Activated CD4-positive, CD25-positive, alpha-beta regulatory T cell treated with anti-CD3 and anti-CD28 coated beads, Interleukin-2, amount 50 U/mL, for 24 hours (primary cell): ENCODE measurements at regions not wholly inside any gene's neighbourhood (a gene's known extent, or its start where the extent isn't known, plus 50 kb on each side); places are given as distances from the start of the nearest gene placed in this dataset.

Experiments
- ATAC-seq, 2 donors: fragments of 150-1000 bp; cut with Tn5 transposase; one replicate each; pipeline ENCODE4 v1.10.0; 2021; ENCODE audit warnings: mild to moderate bottlenecking in 1 of 2, moderate library complexity in 1 of 2

GRCh38 chr6:163725008-163725941 lies 310.8 kb downstream of the QKI start:
- no peak for ATAC-seq

GRCh38 chr6:163724196-163724595 lies 309.7 kb downstream of the QKI start:
- no peak for ATAC-seq

DNA sequence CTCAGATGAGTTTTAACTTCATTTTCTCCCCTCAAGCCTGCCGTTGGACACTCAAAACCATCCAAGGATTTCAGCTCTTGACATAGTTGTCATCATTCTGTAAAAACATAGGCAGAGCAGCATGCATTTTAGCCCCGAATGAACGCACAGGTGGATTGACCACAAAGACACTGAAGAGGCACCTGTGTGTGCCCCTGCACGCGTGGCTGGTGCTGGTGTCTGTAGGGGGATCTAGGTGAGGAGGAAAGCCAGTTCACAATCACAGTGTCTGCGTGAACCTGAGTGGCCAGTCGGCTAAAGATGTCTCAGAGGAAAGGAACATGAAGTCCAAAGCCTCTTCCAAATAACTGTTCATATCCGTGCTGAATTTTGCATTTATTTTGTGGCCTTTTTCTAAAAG lies 309.2 kb downstream of the QKI start:
- ATAC-seq, result no peak

GRCh38 chr6:163721922-163722692 lies 307.6 kb downstream of the QKI start:
- no peak for ATAC-seq

DNA sequence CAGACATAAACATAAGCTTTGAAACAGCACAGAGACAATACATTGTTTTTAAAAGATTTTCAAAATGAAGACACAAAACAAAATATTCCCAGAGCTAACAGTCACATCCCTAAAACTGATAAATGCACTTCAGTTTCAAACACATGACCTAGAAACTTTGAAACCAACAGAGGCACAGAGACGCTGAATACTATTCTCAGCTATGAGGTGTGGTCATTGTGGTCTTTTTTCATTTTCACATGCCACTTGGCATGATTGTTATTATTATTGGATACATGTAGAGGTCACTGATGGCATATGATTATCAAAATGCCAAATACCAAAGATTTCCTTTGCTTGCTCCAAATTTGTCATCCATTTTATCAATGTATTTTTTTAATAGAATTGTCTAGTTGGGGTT lies 306.9 kb downstream of the QKI start:
- ATAC-seq, result no peak

GRCh38 chr6:163720460-163721235 lies 306.1 kb downstream of the QKI start:
- ATAC-seq, result no peak

DNA sequence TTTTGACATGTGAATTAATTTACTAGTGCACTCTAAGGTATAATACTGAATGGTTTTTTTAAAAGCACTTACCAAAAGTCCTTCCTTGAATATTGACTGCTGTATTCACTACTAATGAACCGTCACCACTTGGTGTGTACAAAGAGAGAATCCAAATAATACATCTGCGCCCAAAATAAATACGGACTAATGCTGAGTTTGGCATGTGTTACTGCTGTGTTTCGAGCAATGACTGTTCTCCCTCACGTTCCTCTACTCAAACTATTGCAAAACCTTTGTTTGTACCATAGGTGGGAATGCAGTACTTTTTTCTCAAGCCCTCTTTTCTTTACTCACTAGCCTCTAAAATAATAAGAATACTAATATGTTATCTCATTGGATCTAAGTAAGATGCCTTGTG lies 305.5 kb downstream of the QKI start:
- ATAC-seq, result no peak

DNA sequence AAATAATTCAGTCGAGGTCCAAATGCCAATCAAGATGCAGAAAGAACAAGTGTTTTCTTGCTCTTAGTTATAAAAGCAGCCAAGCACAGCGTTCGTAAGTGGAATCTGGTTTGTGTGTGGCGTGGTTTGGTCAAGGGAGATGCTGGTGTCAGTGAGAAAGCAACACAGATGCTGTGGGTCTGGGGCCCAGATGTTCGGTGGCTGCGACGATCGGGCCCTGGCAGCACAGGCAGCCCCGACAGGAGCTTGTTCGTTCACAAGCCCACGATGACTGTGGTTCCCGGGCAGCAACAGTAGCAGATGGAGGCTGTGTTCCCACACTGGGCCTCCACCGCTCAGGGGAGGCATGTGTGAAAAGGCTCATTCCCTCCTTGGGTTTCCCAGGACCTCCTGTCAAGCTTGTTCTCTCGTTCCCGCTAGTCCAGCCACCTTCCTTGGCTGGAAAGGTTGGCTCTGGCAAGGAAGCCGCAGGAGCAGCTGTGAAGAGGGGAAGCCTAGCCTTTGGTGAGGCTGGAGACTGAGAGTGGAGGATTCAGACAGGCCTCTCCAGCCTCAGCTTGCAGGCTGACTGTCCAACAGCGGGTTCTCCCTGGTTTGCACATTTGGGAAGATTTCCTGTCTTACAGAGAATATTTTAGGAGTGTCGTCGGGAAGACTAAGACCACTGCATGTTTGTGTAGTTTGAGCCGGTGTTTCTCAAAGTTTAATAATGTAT lies 304.7 kb downstream of the QKI start:
- ATAC-seq, result no peak

- ATAC-seq, result no peak
Measured at GRCh38 chr6:163718537-163718936, 304.0 kb downstream of the QKI start.

DNA sequence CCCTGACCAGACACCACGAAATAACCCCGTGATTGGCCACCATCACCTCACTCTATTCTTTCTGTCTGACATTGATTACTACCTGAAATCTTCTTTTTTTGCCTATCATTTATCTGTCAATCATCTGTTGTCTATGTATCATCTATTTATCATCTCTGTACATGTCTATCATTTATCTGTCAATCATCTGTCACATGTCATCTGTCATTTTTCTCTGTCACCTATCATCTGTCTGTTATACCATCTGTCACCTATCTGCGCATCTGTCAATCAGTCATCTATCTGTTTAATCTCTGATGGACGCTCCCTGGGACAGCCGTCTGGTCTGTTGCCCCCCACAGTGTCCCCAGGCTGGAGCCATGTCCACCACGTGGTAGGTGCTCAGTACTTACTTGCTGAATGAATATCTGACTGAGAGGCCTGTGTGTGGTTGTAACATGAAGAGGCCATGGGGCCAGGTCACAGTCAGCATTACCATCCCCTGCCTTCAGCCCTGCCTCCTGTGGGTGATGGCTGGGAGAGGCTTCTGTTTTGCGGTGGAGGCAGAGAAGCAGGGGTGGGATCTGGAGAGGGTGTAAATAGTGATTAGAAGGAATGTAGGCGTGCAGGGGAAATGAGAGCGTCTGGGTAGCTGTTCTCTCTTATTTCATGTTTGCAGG lies 302.7 kb downstream of the QKI start:
- ATAC-seq, result no peak

- ATAC-seq, result no peak
Measured at GRCh38 chr6:163716690-163717089, 302.2 kb downstream of the QKI start.

DNA sequence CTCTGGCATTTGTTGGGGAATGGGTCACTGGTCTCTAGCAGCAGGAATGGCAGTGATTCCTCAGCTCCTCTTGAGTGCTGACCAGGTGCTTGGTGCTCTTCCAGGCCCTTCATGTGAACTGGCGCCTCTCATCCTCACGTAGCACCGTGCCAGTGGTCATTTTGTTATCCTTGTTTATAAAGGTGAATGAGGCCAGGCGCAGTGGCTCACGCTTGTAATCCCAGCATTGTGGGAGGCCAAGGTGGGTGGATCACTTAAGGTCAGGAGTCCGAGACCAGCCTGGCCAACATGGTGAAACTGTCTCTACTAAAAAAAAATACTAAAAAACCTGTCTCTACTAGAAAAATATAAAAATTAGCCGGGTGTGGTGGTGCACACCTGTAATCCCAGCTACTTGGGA lies 301.3 kb downstream of the QKI start:
- ATAC-seq, result no peak

- no peak for ATAC-seq
Measured at GRCh38 chr6:163714179-163714578, 299.7 kb downstream of the QKI start.

DNA sequence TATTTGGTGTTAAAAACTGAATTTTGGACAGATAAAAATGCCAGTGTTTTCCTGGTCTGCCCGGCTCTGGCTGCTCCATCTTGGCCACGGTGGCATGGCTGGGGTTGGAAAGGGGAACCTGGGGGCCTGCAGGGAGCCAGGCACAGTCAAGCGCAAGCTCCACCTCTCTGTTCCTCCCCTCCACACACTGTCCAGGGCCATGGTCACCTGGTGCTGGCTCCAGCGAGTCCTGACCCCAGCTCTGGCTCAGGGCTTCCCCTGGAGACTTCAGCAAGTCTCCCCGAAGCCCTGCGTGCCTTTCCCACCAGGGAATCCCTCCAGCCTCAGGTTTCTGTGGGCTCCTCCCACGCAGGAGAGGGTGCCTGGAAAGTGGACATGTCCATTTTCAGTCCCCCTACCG lies 298.5 kb downstream of the QKI start:
- no peak for ATAC-seq

GRCh38 chr6:163712566-163712961 lies 298.0 kb downstream of the QKI start:
- ATAC-seq, result no peak

DNA sequence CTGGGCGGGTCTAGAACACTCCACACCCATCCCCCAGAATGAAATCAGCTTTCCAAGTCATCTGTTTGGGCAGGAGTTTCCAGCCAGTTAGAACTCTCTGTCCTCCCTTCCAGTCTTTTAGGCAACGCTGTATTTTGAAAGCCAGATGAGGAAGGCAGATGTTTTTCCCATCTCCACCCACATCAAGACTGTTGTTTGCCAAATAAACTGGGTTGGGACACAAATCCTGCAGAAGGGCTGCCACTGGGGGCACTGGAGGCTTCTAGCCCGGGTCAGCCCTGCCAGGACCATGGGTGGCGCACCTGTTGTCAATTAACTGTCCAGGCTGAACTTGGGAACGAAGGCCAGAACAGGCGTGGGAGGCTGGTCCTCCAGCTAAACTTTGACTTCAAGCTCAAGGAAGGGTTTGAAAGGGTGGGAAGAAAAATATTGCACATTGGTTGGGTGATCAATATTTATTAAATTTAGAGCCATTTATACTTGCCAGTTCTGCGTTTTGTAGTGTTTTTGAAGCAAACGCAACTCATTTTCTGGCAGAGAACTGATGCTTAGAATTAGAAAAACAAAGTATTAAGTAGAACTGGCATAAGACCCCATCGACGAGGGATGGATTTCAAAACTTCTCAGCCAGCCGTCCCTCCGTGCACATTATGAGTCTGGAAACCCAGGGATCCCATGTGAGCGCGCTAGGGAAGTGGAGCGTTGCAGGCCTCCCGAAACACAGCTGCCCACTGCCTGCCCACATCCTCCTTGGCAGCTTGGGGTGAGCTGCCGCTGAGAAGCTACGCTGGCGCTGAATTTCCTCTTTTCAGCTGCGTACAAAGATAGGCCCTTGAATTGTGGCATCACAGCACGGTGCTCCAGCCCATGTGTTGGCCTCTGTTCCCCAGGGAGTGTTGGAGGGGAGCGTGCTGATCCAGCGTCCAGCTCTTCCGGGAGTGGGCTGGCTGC lies 297.4 kb downstream of the QKI start:
- peak in 1 of 2 donors; percentile 17 for ATAC-seq

DNA sequence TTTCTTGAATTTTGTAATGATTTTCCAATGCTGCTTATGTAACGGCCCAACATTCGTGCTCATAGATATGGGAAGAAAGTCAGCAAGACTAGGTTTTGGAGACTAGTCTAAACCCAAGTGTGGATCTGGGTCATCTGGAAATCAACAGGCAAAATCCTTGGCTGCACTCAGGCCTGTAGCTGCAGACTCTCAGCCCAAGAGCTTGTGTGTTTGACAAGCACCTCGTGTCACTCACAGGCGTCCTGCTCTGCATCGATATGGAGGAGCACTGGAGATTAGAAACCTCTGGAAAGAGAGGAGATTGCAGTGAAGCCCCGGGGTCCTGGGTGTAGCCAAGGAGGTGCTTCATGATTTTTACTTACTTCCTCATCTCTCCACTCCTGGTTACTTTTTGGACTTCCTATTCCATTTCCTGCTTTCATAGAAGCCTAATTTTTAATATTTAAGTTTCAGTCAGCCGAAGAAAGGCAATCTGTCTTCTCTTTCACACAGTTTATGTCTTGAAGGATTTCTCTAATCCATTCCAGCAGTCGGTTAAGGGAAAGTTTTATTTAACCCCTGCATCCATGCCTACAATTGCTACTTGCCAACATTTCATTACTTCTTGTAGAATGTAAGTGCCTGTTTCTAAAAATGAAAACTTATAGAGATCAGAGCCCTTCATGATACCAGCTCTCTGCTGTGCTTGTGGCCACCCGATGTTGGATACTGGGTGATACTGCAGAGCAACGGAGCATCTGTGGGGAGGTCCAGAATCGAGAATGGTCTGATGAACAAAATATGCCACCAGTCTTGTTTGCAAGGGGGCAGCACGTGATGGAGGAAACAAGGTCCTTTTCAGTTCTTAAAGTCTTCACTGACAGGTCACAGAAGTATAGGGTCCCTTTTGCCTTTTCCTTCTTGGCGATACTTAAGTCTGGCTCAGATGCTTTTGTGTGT lies 296.3 kb downstream of the QKI start:
- no peak for ATAC-seq

- no peak for ATAC-seq
Measured at GRCh38 chr6:163709693-163710092, 295.2 kb downstream of the QKI start.

- no peak for ATAC-seq
Measured at GRCh38 chr6:163709255-163709654, 294.7 kb downstream of the QKI start.

DNA sequence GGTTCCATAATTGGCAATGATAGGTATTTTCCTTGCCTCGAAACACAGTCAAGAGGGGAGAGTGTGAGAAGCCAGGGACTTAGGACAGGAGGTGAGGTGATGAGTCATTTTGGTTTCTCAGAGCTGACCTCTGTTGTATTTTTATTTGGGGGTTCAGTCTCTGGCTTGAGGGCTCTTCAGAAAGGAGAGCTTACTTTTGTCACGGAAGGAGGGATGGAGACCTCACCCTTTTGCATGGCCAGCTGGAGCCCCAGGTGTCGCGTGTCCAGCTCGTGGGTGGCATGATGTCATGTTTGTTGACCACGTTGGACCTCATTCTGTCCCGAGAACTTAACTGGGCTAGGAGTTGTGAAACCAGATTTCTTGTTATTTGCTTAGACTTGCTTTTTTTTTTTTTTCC lies 293.9 kb downstream of the QKI start:
- no peak for ATAC-seq
